ENCODE measurements at regions not wholly inside any gene's neighbourhood (a gene's known extent, or its start where the extent isn't known, plus 50 kb on each side); places are given as distances from the start of the nearest gene placed in this dataset.

GRCh38 chr2:209029249-209029648 is 394.6 kb upstream of the MAP2 start:
- no peak for DNase-seq
- TF ChIP-seq, protein P1, sequence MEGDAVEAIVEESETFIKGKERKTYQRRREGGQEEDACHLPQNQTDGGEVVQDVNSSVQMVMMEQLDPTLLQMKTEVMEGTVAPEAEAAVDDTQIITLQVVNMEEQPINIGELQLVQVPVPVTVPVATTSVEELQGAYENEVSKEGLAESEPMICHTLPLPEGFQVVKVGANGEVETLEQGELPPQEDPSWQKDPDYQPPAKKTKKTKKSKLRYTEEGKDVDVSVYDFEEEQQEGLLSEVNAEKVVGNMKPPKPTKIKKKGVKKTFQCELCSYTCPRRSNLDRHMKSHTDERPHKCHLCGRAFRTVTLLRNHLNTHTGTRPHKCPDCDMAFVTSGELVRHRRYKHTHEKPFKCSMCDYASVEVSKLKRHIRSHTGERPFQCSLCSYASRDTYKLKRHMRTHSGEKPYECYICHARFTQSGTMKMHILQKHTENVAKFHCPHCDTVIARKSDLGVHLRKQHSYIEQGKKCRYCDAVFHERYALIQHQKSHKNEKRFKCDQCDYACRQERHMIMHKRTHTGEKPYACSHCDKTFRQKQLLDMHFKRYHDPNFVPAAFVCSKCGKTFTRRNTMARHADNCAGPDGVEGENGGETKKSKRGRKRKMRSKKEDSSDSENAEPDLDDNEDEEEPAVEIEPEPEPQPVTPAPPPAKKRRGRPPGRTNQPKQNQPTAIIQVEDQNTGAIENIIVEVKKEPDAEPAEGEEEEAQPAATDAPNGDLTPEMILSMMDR (IDR thresholded peaks at IDR 0.05) = no peak
- Histone ChIP-seq H3K36me3 (ENCODE audit: low read depth) (no peaks in the 10 kb centered on the region), H3K4me3 (no peak overlapping the region), H3K9me3 (no peaks in the 10 kb centered on the region), H3K4me1 (ENCODE audit: low read depth) (no peaks in the 10 kb centered on the region)
- intact Hi-C loops (cut with DNase I, micrococcal nuclease) = no loop called here
- no peak for ATAC-seq

DNA sequence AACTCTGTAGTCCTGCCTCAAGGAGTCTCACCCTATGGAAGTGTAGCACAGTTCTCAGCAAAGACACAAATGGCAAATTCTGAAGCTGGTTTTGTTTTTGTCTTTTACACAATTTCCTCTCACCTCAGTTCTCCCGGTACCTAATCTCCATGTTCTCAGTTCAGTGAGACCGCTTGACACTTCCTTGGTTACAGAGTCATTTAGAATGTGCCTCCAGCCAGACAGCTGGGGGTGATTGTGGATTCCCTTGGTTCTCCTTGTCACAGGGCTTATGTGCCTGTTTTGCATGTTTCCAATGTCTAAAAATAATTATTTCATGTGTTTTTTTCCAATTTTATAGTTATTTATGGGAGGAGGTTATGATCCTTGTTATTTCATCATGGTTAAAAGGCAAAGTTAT is 379.5 kb upstream of the MAP2 start:
- Histone ChIP-seq H3K36me3 (ENCODE audit: low read depth) (no peaks in the 10 kb centered on the region), H3K4me3 (no peak overlapping the region), H3K4me1 (ENCODE audit: low read depth) (no peaks in the 10 kb centered on the region), H3K9me3 (no peaks in the 10 kb centered on the region)
- intact Hi-C loops (cut with DNase I, micrococcal nuclease) = no loop called here
- DNase-seq (no peak), ATAC-seq (no peak)
- TF ChIP-seq, protein P1 (IDR thresholded peaks at IDR 0.05) = no peak

- ATAC-seq (no peak), DNase-seq (no peak)
- H3K4me1 ChIP-seq (ENCODE audit: low read depth) = no peaks in the 10 kb centered on the region
- intact Hi-C loops (cut with DNase I, micrococcal nuclease) = no loop called here
- no peak overlapping the region for H3K4me3 ChIP-seq
- TF ChIP-seq, protein P1 (IDR thresholded peaks at IDR 0.05) = no peak
- H3K9me3 ChIP-seq = no peaks in the 10 kb centered on the region
- no peaks in the 10 kb centered on the region for H3K36me3 ChIP-seq (ENCODE audit: low read depth)
These were observed 377.7 kb upstream of the MAP2 start for GRCh38 chr2:209046163-209046562.

- ATAC-seq (no peak), DNase-seq (no peak)
- H3K36me3 ChIP-seq (ENCODE audit: low read depth) = no peaks in the 10 kb centered on the region
- no peaks in the 10 kb centered on the region for H3K9me3 ChIP-seq
- H3K4me1 ChIP-seq (ENCODE audit: low read depth) = no peaks in the 10 kb centered on the region
- intact Hi-C loops (cut with DNase I, micrococcal nuclease) = no loop called here
- TF ChIP-seq, protein P1 (IDR thresholded peaks at IDR 0.05) = no peak
- no peak overlapping the region for H3K4me3 ChIP-seq
These were observed 374.2 kb upstream of the MAP2 start for GRCh38 chr2:209049608-209050007.

DNA sequence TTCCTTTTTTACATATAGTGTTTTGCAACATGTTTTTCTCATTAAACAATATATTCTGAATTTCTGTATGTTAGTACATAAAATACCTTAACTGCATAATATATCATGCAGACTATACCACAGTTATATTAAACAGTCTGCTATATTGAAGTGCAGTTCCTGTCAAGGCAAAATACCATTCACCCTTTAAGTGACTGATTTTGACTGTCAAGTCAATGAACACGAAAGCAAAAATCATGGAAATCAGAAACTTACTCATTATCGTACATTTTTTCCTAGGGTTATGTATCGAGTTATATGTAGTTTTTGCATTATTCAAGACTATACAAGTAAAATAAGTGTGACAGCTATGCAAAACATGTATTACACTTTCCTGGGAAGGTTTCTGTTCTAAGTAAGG is 361.6 kb upstream of the MAP2 start:
- H3K4me3 ChIP-seq = no peak overlapping the region
- DNase-seq = no peak
- H3K9me3 ChIP-seq = no peaks in the 10 kb centered on the region
- no peaks in the 10 kb centered on the region for H3K4me1 ChIP-seq (ENCODE audit: low read depth)
- no peak for ATAC-seq
- intact Hi-C loops (cut with DNase I, micrococcal nuclease) = no loop called here
- H3K36me3 ChIP-seq (ENCODE audit: low read depth) = no peaks in the 10 kb centered on the region
- TF ChIP-seq, protein P1 (IDR thresholded peaks at IDR 0.05) = no peak

DNA sequence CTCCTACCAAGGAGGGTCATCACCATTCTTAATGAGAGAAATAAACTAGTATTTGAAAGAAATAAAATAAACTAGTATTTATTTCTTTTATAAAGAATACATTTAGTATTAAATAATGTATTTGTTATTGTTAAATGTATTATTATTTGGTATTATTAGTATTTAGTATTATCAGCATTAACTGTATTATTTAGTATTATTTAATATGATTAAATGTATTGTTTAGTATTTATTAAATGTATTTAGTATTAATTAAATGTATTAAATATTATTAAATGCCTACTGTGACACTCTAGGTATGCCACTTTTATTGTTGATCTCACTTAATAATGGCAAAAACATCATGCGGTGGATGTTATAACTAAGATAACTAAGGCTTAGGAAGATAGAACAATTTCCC is 353.6 kb upstream of the MAP2 start:
- intact Hi-C loops (cut with DNase I, micrococcal nuclease) = no loop called here
- no peaks in the 10 kb centered on the region for H3K9me3 ChIP-seq
- ATAC-seq = no peak
- no peaks in the 10 kb centered on the region for H3K4me1 ChIP-seq (ENCODE audit: low read depth)
- H3K36me3 ChIP-seq (ENCODE audit: low read depth) = no peaks in the 10 kb centered on the region
- DNase-seq = no peak
- no peak overlapping the region for H3K4me3 ChIP-seq
- TF ChIP-seq, protein P1 (IDR thresholded peaks at IDR 0.05) = no peak
